Globus pallidus (tissue), 1 donor: ENCODE measurements at regions not wholly inside any gene's neighbourhood (a gene's known extent, or its start where the extent isn't known, plus 50 kb on each side); places are given as distances from the start of the nearest gene placed in this dataset.
A peak's percentile ranks its signal among the peaks of the same experiment; 100 is the strongest.
"Not testable (repeated sequence)": the region's sequence is repeated elsewhere in the genome, so short reads cannot be mapped to it uniquely, and the experiment has no call there.

Experiments used
- DNase-seq: peaks from one replicate; pipeline ENCODE4 v3.0.0-alpha.2; 2015; ENCODE audit warnings: low spot score

- DNase-seq: no peak
These were observed 70.8 kb upstream of the SMIM23 start for GRCh38 chr5:171714851-171715250.

- DNase-seq: no peak
These were observed 70.1 kb upstream of the SMIM23 start for GRCh38 chr5:171715551-171715950.

- DNase-seq: no peak
These were observed 65.5 kb upstream of the SMIM23 start for GRCh38 chr5:171720086-171720485.

GRCh38 chr5:171721464-171721863, 64.2 kb upstream of the SMIM23 start:
- peak; percentile 7 for DNase-seq

- no peak for DNase-seq
These were observed 61.0 kb upstream of the SMIM23 start for GRCh38 chr5:171724468-171725204.

GRCh38 chr5:171725205-171725601, 60.4 kb upstream of the SMIM23 start:
- DNase-seq: no peak

GRCh38 chr5:171726819-171727218, 58.8 kb upstream of the SMIM23 start:
- DNase-seq: not testable (repeated sequence)

- no peak for DNase-seq
These were observed 56.9 kb upstream of the SMIM23 start for GRCh38 chr5:171728686-171729085.
